ENCODE measurements at regions not wholly inside any gene's neighbourhood (a gene's known extent, or its start where the extent isn't known, plus 50 kb on each side); places are given as distances from the start of the nearest gene placed in this dataset.

- peaks cover 6% of the 10 kb centered on the region for H3K4me1 Mint-ChIP-seq
- H3K4me3 Mint-ChIP-seq, result no peak overlapping the region
- H3K9me3 Mint-ChIP-seq, result no peaks in the 10 kb centered on the region
- POLR2A ChIA-PET, result no interaction called here
- DNase-seq (no peak), ATAC-seq (ENCODE audit: low read depth) (no peak)
- TF ChIP-seq CTCF (IDR thresholded peaks at IDR 0.05), result no peak
- no peaks in the 10 kb centered on the region for H3K36me3 Mint-ChIP-seq (ENCODE audit: low read depth)
- intact Hi-C loops (cut with micrococcal nuclease), result loop anchor here (10.0 kb wide), 1 partner anchor 1735 kb away; no protein-coding TSS in a partner anchor
- no peak overlapping the region for H3K27ac Mint-ChIP-seq
- peaks cover 29% of the 10 kb centered on the region for H3K27me3 Mint-ChIP-seq
- CTCF ChIA-PET, result interaction anchor here (0.6 to 1.6 kb wide), 3 partner anchors 10 to 1310 kb away, joined by 3 to 4 read pairs (median 4); no protein-coding TSS in a partner anchor
These were observed 122.1 kb upstream of the TPRG1 start for GRCh38 chr3:189049458-189050236.

- no peaks in the 10 kb centered on the region for H3K36me3 Mint-ChIP-seq (ENCODE audit: low read depth)
- no peak overlapping the region for H3K4me3 Mint-ChIP-seq
- intact Hi-C loops (cut with micrococcal nuclease), result no loop called here
- TF ChIP-seq CTCF (IDR thresholded peaks at IDR 0.05), result no peak
- no peak for DNase-seq
- H3K27me3 Mint-ChIP-seq, result peaks cover 36% of the 10 kb centered on the region
- no peak overlapping the region for H3K27ac Mint-ChIP-seq
- H3K4me1 Mint-ChIP-seq, result peaks cover 6% of the 10 kb centered on the region
- POLR2A ChIA-PET, result no interaction called here
- no peaks in the 10 kb centered on the region for H3K9me3 Mint-ChIP-seq
- CTCF ChIA-PET, result no interaction called here
- no peak for ATAC-seq (ENCODE audit: low read depth)
These were observed 118.4 kb upstream of the TPRG1 start for GRCh38 chr3:189053322-189053721.

- no peaks in the 10 kb centered on the region for H3K9me3 Mint-ChIP-seq
- intact Hi-C loops (cut with micrococcal nuclease), result no loop called here
- TF ChIP-seq CTCF (IDR thresholded peaks at IDR 0.05), result no peak
- H3K27me3 Mint-ChIP-seq, result peaks cover 27% of the 10 kb centered on the region
- ATAC-seq (ENCODE audit: low read depth) (no peak), DNase-seq (no peak)
- no peaks in the 10 kb centered on the region for H3K4me1 Mint-ChIP-seq
- H3K4me3 Mint-ChIP-seq, result no peak overlapping the region
- H3K27ac Mint-ChIP-seq, result no peak overlapping the region
- ChIA-PET CTCF (no interaction called here), POLR2A (no interaction called here)
- no peaks in the 10 kb centered on the region for H3K36me3 Mint-ChIP-seq (ENCODE audit: low read depth)
These were observed 115.0 kb upstream of the TPRG1 start for GRCh38 chr3:189056646-189057335.

GRCh38 chr3:189057369-189057768, 114.4 kb upstream of the TPRG1 start:
- ChIA-PET POLR2A (no interaction called here), CTCF (no interaction called here)
- Mint-ChIP-seq H3K27me3 (peaks cover 21% of the 10 kb centered on the region), H3K36me3 (ENCODE audit: low read depth) (no peaks in the 10 kb centered on the region), H3K4me1 (no peaks in the 10 kb centered on the region), H3K4me3 (no peak overlapping the region), H3K27ac (no peak overlapping the region), H3K9me3 (no peaks in the 10 kb centered on the region)
- TF ChIP-seq CTCF (IDR thresholded peaks at IDR 0.05), result no peak
- intact Hi-C loops (cut with micrococcal nuclease), result no loop called here
- ATAC-seq (ENCODE audit: low read depth) (no peak), DNase-seq (no peak)

GRCh38 chr3:189058071-189058470, 113.7 kb upstream of the TPRG1 start:
- no peak for DNase-seq
- Mint-ChIP-seq H3K4me3 (no peak overlapping the region), H3K4me1 (no peaks in the 10 kb centered on the region), H3K36me3 (ENCODE audit: low read depth) (no peaks in the 10 kb centered on the region), H3K9me3 (peaks cover 4% of the 10 kb centered on the region), H3K27ac (no peak overlapping the region), H3K27me3 (peaks cover 20% of the 10 kb centered on the region)
- ChIA-PET POLR2A (no interaction called here), CTCF (no interaction called here)
- no peak for TF ChIP-seq CTCF (IDR thresholded peaks at IDR 0.05)
- ATAC-seq (ENCODE audit: low read depth), result no peak
- intact Hi-C loops (cut with micrococcal nuclease), result no loop called here
